M059J (cell line): ENCODE measurements at regions not wholly inside any gene's neighbourhood (a gene's known extent, or its start where the extent isn't known, plus 50 kb on each side); places are given as distances from the start of the nearest gene placed in this dataset.
"Not testable (repeated sequence)": the region's sequence is repeated elsewhere in the genome, so short reads cannot be mapped to it uniquely, and the experiment has no call there.

ENCODE experiments used
- DNase-seq: peaks from one replicate; pipeline ENCODE4 v3.0.0-alpha.2; 2012; ENCODE audit warnings: low read depth

- no peak for DNase-seq
Observed at GRCh38 chr12:34097213-34097612, 74.9 kb downstream of the ALG10 start.

DNA sequence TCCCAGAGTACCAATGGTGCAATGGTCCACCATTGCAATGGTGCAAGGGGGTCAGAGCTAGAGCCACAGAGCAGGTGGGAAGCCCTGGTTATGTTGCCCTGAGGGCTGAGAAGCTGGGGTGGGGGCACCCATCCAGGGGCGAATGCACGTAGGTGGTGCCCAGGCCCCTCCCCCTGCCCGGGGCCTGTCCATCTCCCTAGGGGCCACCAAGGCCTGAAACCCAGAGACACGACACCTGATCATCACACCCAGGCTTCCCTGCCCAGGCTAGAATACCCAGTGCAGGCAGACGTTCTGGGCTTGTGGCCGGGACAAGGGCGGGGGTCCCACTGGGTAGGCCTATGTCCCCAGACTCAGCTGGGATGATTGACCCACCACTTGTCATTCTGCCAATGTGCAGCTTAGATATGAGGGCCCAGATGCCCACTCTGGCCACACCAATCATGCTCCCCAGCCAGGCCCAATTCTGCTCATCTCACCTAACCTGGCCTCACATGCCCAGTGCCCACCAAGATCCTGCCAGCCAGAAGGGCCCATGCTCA is 83.2 kb downstream of the ALG10 start:
- DNase-seq: no peak

DNA sequence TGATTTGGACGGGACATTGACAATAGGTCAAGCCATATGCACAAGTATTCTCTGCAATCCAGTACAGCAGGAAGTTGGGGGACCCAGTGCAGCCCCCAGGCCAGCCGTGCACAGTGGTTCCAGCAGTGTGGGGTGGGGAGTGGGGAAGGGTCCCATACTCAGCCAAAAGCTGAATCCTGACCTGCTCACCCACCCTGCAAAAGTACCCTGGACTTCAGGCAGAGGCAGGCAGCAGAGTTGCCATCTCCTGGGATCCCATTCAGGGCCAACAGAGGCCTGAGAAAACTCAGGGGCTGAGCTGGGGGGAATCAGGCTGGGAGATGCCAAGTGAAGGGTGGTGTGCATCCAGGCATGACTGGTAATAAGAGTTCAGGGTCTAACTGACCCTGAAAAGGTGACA is 83.9 kb downstream of the ALG10 start:
- no peak for DNase-seq

GRCh38 chr12:34107016-34107415 is 84.7 kb downstream of the ALG10 start:
- DNase-seq: no peak

DNA sequence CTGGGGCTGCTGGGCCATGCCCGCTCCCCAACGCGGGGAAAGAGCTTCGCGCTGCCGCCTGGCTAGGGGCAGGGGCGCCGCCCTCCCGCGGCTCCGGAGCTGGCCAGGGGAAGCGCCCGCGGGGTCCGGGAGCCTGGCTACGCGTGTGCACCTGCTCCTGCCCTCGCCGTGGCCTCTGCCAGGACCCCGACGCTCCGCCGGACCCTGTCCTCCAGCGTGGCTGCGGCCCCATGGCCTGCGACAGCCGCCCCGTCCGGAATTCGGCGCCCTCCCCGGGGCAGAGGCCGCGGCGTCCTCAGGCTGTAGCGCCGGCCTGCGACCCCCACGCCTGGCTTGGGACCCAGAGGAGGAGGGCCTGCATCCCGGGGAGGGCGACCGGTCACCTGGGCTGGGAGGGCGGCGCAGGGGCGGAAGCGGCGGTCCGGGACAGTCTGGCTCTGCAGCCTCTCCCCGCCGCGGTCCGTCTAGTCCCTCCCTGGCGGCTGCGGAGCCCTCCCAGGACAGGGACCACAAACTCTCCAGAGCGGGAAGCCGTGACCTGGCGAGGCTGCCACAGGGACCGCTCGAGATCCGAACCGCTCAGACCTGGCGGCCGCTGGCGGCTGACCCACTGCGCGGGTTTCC is 85.6 kb downstream of the ALG10 start:
- no peak for DNase-seq

DNA sequence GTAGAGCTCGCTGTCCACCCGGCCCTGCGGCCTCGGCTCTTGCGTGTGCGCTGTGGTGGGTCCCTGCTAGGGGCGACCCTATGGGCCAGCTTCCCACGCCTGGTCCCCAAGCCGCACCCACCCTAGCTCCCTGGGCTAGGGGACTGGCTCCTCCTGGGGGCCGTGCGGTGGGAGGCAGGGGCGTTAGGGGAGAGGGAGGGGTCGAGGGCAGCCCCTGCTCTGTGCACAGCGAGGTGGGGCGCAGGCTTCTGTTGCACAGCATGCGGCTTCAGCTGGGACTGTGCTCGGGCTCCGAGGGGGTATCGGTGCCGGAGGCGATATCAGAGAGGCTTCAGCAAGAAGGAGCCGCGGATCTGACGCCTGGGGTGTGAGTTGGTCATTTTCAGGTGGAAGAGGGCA is 86.1 kb downstream of the ALG10 start:
- DNase-seq: no peak

GRCh38 chr12:34108967-34109366 is 86.7 kb downstream of the ALG10 start:
- no peak for DNase-seq

DNA sequence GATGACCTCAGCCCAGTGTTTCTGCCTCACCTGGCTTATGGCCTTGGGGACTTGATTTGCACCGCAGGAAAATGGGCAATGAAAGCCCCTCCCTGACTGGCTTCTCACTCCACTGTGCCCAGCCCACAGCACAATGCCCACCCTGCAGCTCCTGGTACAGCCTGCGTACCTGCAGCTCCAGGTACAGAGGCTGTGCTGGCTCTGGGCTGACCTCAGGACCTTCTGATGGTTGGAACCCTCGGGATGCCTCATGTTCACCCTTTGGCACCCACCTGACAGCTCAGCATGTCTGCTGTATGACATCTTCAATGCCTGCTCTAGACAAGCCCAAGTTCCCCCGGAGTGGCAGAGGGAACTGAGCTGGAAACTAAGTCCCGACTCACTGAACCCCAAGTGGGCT is 87.1 kb downstream of the ALG10 start:
- DNase-seq: no peak

DNA sequence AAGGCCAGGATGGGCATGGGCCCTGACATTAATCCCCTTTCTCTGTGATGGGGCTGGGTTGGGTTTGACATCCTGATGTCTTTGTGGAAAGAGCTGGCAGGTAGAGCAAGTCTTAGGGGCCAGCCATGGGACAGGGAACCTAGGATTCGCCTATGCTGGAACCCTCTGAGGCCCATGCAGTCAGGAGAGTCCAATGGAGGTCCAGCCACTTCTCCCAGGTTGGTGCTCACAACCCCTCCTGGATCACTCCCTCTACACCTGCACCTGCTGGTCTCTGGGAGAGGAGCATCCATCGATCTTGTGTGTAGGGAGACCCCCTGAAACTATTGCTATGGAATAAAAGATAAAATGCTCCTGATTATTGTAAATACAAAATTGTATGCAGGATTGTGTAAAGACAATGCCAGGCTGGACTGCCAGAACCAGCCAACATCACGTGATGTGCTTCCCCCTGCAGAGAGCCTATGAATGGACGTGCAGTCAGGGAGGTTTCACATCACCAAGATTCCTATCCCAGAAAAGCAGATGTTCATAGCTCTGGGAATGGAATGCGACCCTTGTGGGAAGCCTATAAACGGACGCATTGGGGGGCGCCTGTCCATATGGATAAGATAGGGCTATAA is 87.7 kb downstream of the ALG10 start:
- not testable (repeated sequence) for DNase-seq

- peak; percentile 5 for DNase-seq
Observed at GRCh38 chr12:34119366-34119765, 97.1 kb downstream of the ALG10 start.

DNA sequence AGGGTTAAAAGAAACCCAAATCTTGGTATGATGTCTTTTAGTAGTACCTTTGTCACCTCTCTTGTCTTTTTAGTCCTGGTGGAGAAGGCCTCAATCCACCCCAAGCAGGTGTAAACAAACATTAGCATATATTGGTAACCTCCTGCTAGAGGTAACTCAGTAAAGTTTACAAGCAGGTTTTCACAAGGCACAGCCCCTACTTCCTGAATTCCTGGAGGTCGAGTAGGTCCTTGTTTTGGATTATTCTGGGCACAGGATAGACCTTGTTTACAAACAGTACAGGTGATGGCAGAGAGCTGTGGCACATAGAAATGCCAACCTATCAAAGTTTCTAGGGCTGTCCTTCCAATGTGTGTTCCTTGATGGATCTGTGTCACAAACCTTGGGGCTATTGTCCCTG is 99.1 kb downstream of the ALG10 start:
- no peak for DNase-seq

DNA sequence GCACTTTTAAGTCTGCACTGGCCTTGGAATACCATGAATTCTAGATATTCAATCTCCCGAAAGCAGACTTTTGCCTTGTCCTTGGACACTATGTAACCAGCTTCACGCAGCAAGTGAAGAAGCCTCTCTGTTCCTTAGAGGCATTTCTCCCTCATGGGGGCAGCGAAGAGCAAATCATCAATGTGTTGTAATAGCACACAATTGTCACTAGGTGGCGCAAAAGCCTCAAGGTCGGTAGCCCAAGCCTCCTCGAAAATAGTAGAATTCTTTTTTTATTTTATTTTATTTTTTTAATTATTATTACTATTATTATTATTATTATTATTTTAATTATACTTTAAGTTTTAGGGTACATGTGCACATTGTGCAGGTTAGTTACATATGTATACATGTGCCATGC is 100.8 kb downstream of the ALG10 start:
- DNase-seq: peak; percentile 55

- no peak for DNase-seq
Observed at GRCh38 chr12:34124608-34125007, 102.3 kb downstream of the ALG10 start.

- peak; percentile 47 for DNase-seq
Observed at GRCh38 chr12:34126239-34126641, 103.9 kb downstream of the ALG10 start.

DNA sequence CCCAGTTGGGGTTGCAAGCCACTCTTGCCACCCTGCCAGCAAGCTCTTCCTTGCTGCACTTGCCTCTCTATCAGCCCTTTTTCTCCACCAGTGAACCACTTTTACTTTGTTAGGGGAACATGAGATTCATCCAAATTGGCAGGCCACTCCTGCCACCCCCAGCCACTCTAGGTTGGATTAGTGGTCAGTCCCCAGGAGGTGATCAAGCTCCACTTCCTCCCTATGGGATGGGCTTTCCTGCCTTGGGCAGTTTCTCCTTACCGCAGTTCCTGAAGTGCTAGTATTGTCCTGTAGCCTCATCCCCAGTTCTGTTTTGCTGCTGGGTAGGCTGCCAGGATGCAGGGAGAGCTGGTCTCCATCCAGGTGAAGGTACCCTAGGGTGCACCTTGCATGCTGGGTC is 104.5 kb downstream of the ALG10 start:
- no peak for DNase-seq

- DNase-seq: not testable (repeated sequence)
Observed at GRCh38 chr12:34127379-34127778, 105.1 kb downstream of the ALG10 start.

DNA sequence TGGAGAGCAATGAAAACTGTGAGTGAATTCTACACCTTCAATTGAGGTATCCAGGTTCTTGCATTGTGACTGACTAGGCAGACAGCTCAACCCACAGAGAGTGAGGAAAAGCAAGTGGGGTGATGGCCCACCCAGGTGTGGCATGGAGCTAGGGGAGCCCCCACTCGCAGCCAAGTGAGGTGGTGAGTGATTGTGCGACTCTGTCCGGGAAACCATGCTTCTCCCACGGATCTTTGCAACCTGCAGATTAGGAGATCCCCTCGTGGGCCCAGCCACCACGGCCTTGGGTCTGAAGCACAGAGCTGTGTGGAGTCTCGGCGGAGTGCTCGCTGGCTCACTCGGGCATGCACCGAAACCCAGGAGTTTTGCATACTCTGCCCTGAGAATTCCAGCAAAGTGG is 120.1 kb downstream of the ALG10 start:
- no peak for DNase-seq

DNA sequence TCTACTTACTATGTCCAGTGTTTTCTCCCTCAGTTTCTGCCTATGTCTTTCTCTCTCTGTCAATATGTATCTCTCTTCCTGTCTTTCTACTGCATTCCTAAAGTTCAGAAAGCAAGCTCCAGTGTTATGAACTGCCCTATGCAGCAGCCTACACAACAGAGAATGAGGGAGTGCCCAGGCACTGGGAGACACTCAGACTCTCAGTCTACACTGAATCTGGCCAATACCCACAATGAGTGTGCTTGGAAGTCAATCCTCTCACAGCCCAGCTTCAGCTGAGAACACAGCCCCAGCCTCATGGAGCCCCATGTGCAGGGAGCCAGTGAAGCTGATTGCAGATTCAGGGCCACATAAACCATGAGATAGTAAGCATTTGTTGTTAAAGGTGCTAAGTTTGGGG is 128.7 kb downstream of the ALG10 start:
- DNase-seq: no peak

GRCh38 chr12:34163443-34163842 is 141.1 kb downstream of the ALG10 start:
- DNase-seq: no peak

DNA sequence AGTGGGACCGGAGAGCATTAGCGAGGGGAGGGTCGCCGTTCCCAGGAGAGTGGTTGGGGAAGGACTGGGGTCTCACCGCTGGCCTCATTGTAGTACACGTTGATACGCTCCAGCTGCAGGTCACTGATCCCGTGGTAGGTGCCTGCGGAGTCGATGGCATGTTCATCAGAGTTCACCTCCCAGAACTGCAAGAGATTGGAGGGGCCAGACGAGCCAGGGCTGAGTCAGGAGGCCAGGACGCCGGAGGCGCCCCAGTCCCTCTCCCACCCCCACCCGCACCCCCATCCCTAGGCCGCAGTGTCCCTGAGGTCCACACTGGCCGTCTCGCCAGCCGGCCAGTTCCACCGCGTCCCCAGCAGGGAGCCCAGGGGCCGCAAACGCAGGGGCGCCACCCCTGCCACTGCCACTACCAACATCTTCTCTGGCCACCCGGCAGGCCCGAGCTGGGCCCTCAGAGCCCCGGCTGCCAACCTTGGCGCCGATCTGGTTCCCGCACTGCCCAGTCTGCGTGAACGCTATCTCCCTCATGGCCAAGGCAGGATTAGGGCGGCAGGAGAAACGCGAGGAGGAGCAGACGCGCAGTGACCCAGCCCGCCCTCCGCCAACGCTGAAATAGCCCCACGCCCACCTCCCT is 144.2 kb downstream of the ALG10 start:
- DNase-seq: no peak

- DNase-seq: not testable (repeated sequence)
Observed at GRCh38 chr12:34168507-34168906, 146.2 kb downstream of the ALG10 start.

DNA sequence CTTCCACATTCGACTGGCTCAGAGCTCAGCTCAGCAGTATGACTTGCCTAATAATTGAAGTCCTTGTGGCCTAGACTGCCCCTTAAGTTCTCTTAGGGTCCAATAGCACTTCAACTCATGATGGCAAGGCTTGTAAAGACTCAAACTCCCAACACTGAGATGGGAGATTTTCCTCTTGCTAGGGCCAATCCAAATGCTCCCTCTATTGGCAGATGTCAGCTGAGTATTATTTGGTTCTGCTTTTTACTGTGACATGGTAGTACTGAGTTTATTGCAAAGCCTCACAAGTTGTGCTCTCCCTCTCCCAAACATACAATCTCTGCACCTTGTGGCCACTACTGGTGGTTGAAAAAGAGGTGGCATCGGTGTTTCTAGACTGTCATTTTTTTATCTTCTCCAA is 164.2 kb downstream of the ALG10 start:
- no peak for DNase-seq

- no peak for DNase-seq
Observed at GRCh38 chr12:34188974-34189373, 166.7 kb downstream of the ALG10 start.
